A549 (cell line): ENCODE measurements at regions not wholly inside any gene's neighbourhood (a gene's known extent, or its start where the extent isn't known, plus 50 kb on each side); places are given as distances from the start of the nearest gene placed in this dataset.

Source experiments
- CEBPB ChIP-seq, 2 experiments: fragments of >200 bp in 1 of 2; sonication (Bioruptor Twin) in 1 of 2; formaldehyde crosslinking in 1 of 2; IDR thresholded peaks; 2 replicates each; pipeline ENCODE4 v1.6.1; 2012 to 2016
- EHMT2 ChIP-seq: fragments of 200-600 bp; sonication (generic); IDR thresholded peaks from 2 replicates; pipeline ENCODE4 v1.6.1; 2016; ENCODE audit warnings: antibody characterized with exemption, low read depth, mild to moderate bottlenecking, moderate library complexity
- ESRRA ChIP-seq: fragments of 150-350 bp; IDR thresholded peaks from 2 replicates; pipeline ENCODE4 v1.6.1; 2014; ENCODE audit warnings: mild to moderate bottlenecking, low read length, borderline replicate concordance
- HDAC2 ChIP-seq: fragments of 200-600 bp; sonication (generic); IDR thresholded peaks from 2 replicates; pipeline ENCODE4 v1.6.1; 2016
- MAZ ChIP-seq: fragments of 150-350 bp; IDR thresholded peaks from 2 replicates; pipeline ENCODE4 v1.6.1; 2014; ENCODE audit warnings: antibody characterized with exemption, low read depth, low read length, borderline replicate concordance
- NR3C1 ChIP-seq: fragments of >200 bp; sonication (Bioruptor Twin); formaldehyde crosslinking; IDR thresholded peaks from 3 replicates; pipeline ENCODE4 v1.6.1; 2017
- PHF8 ChIP-seq: fragments of 200-600 bp; sonication (generic); IDR thresholded peaks from 2 replicates; pipeline ENCODE4 v1.6.1; 2016; ENCODE audit warnings: low read depth, mild to moderate bottlenecking, antibody characterized with exemption, moderate library complexity, borderline replicate concordance
- SREBF2 ChIP-seq: fragments of 450-650 bp; IDR thresholded peaks from 2 replicates; pipeline ENCODE4 v1.6.1; 2014; ENCODE audit warnings: mild to moderate bottlenecking, moderate library complexity
- TP53 ChIP-seq: fragments of 250-450 bp; sonication (Bioruptor Pico); IDR thresholded peaks from 2 replicates; pipeline ENCODE4 v1.5.0; 2021; ENCODE audit warnings: mild to moderate bottlenecking, moderate library complexity
- TF ChIP-seq, protein P1 (sequence below): fragments of >200 bp; sonication (Bioruptor Twin); formaldehyde crosslinking; IDR thresholded peaks from 3 replicates; pipeline ENCODE4 v1.5.1; 2016

DNA sequence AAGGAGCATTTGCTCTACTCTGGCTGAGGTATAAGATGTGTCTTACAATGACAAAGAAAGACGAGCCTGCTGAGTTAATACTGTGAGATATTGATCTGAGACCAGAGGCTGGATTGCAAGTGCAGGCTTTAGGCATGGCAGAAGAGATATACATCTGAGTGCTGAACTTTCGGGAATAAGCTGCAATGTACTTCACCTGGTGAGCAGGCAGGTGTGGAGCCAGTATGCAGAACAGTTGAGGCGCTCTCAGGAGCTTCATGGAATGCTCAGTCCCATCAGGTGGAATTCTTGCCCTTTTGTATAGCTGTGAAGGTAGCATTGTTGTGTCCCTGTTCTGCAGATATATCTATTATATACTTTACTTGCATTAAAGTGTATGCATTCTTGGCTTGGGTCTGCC, 179.3 kb upstream of the RIMS1 start:
- TF ChIP-seq PHF8 (no peak), TP53 (CRISPR knock-in tag) (no peak), HDAC2 (no peak), CEBPB (IDR thresholded peaks at IDR 0.05) (no peak), EHMT2 (no peak), SREBF2 (no peak), MAZ (no peak), NR3C1 (no peak), ESRRA (no peak)
- TF ChIP-seq, protein P1, sequence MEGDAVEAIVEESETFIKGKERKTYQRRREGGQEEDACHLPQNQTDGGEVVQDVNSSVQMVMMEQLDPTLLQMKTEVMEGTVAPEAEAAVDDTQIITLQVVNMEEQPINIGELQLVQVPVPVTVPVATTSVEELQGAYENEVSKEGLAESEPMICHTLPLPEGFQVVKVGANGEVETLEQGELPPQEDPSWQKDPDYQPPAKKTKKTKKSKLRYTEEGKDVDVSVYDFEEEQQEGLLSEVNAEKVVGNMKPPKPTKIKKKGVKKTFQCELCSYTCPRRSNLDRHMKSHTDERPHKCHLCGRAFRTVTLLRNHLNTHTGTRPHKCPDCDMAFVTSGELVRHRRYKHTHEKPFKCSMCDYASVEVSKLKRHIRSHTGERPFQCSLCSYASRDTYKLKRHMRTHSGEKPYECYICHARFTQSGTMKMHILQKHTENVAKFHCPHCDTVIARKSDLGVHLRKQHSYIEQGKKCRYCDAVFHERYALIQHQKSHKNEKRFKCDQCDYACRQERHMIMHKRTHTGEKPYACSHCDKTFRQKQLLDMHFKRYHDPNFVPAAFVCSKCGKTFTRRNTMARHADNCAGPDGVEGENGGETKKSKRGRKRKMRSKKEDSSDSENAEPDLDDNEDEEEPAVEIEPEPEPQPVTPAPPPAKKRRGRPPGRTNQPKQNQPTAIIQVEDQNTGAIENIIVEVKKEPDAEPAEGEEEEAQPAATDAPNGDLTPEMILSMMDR, result no peak
